Caco-2 (cell line): ENCODE measurements at regions not wholly inside any gene's neighbourhood (a gene's known extent, or its start where the extent isn't known, plus 50 kb on each side); places are given as distances from the start of the nearest gene placed in this dataset.

Experiments used
- BruUV-seq: library from RNA; stranded (reverse); fragments of 400-500 nt; replicated peaks from 2 replicates; lab custom pipeline; 2021; lab: Mats Ljungman, UMichigan
- CTCF ChIA-PET: fragments of 300-600 bp; sonication (Branson Sonifier 250); formaldehyde crosslinking; loops from one replicate; lab custom pipeline; 2022; ENCODE audit warnings: antibody characterized with exemption; lab: Charles Lee
- POLR2A ChIA-PET: fragments of 300-600 bp; sonication (Branson Sonifier 250); formaldehyde crosslinking; loops from one replicate; lab custom pipeline; 2022; ENCODE audit warnings: antibody characterized with exemption; lab: Charles Lee
- DNase-seq, 2 experiments: peaks; one replicate each; pipeline versions ENCODE4 v3.0.0 to v3.0.0-alpha.2; 2020 to 2022
- H3K27me3 ChIP-seq: replicated peaks from 2 replicates; pipeline ENCODE4 v1.6.0; 2011; ENCODE audit warnings: low read length; ENCODE audit not compliant: control insufficient read depth, insufficient read depth
- H3K36me3 ChIP-seq: 2 replicates; pipeline ENCODE4 v1.5.1; 2011; ENCODE audit warnings: low read length; ENCODE audit not compliant: control insufficient read depth, insufficient read depth
- H3K4me1 ChIP-seq: fragments of 250-450 bp; sonication (Bioruptor Pico); 2 replicates; pipeline ENCODE4 v1.5.1; 2020; ENCODE audit warnings: mild to moderate bottlenecking
- H3K4me3 ChIP-seq: 2 replicates; pipeline ENCODE4 v1.5.1; 2011; ENCODE audit warnings: low read depth, mild to moderate bottlenecking, control low read depth, low read length
- H3K9me3 ChIP-seq: fragments of 250-450 bp; sonication (Bioruptor Pico); 2 replicates; pipeline ENCODE4 v1.5.1; 2020; ENCODE audit warnings: mild to moderate bottlenecking, moderate library complexity
- H3K27ac Mint-ChIP-seq: one replicate; pipeline ENCODE4 v1.8.0; 2022; ENCODE audit warnings: mixed read lengths; ENCODE audit not compliant: unreplicated experiment
- H3K27me3 Mint-ChIP-seq: one replicate; pipeline ENCODE4 v1.8.0; 2022; ENCODE audit warnings: mixed read lengths; ENCODE audit not compliant: insufficient read depth, unreplicated experiment
- H3K36me3 Mint-ChIP-seq: one replicate; pipeline ENCODE4 v1.8.0; 2022; ENCODE audit warnings: mild to moderate bottlenecking, mixed read lengths; ENCODE audit not compliant: insufficient read depth, unreplicated experiment
- H3K4me1 Mint-ChIP-seq: one replicate; pipeline ENCODE4 v1.8.0; 2022; ENCODE audit warnings: low read depth, mixed read lengths; ENCODE audit not compliant: unreplicated experiment
- H3K4me3 Mint-ChIP-seq: one replicate; pipeline ENCODE4 v1.8.0; 2022; ENCODE audit warnings: mild to moderate bottlenecking, moderate library complexity, mixed read lengths; ENCODE audit not compliant: unreplicated experiment
- H3K9me3 Mint-ChIP-seq: one replicate; pipeline ENCODE4 v1.8.0; 2022; ENCODE audit warnings: mixed read lengths; ENCODE audit not compliant: unreplicated experiment
- intact Hi-C: fragments of 100-400 bp; cut with micrococcal nuclease; formaldehyde crosslinking; loops from one replicate; pipeline ENCODE4 v1.10.0; 2022; ENCODE audit not compliant: unreplicated experiment
- TF ChIP-seq, protein P1 (sequence below), 2 experiments: fragments of 200-600 bp in 1 of 2; IDR thresholded peaks; 1 replicate in 1 of 2; 2 replicates in 1 of 2; pipeline versions ENCODE4 v1.5.1 to v1.8.0; 2011 to 2022; ENCODE audit warnings: antibody characterized with exemption in 1 of 2, control low read depth in 1 of 2, inconsistent platforms in 1 of 2, low read depth in 1 of 2, low read length in 1 of 2, mild to moderate bottlenecking in 1 of 2, moderate library complexity in 1 of 2; ENCODE audit not compliant: insufficient read depth in 1 of 2, severe bottlenecking in 1 of 2, unreplicated experiment in 1 of 2

DNA sequence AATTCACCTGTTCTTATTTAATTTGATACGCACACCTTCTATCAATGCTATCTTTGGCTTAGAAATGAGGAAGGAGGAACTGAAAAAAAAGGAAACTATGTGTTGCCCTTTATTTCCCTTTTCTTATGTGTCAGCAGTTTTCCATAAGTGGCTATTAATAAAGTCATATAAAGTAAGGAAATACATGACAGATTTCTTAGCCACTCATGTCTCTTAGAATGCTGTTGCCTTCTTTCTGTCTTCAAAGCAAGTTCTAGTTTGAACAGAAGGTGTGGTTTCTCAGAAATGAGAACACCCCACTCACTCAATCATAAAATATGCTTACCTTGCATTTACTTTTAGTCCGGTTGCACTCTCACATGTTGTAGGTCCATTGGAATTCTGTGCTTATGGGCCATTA, 640.5 kb upstream of the GRM7 start:
- Mint-ChIP-seq H3K9me3 (no peaks in the 10 kb centered on the region), H3K4me3 (no peak overlapping the region), H3K36me3 (no peaks in the 10 kb centered on the region), H3K4me1 (no peaks in the 10 kb centered on the region), H3K27me3 (no peaks in the 10 kb centered on the region), H3K27ac (no peak overlapping the region)
- ChIA-PET POLR2A (no interaction called here), CTCF (no interaction called here)
- no TSS peak for BruUV-seq
- Histone ChIP-seq H3K27me3 (no peaks in the 10 kb centered on the region), H3K36me3 (no peaks in the 10 kb centered on the region), H3K4me3 (no peak overlapping the region), H3K4me1 (no peaks in the 10 kb centered on the region), H3K9me3 (no peaks in the 10 kb centered on the region)
- TF ChIP-seq, protein P1, sequence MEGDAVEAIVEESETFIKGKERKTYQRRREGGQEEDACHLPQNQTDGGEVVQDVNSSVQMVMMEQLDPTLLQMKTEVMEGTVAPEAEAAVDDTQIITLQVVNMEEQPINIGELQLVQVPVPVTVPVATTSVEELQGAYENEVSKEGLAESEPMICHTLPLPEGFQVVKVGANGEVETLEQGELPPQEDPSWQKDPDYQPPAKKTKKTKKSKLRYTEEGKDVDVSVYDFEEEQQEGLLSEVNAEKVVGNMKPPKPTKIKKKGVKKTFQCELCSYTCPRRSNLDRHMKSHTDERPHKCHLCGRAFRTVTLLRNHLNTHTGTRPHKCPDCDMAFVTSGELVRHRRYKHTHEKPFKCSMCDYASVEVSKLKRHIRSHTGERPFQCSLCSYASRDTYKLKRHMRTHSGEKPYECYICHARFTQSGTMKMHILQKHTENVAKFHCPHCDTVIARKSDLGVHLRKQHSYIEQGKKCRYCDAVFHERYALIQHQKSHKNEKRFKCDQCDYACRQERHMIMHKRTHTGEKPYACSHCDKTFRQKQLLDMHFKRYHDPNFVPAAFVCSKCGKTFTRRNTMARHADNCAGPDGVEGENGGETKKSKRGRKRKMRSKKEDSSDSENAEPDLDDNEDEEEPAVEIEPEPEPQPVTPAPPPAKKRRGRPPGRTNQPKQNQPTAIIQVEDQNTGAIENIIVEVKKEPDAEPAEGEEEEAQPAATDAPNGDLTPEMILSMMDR (IDR thresholded peaks at IDR 0.05; ENCODE audit: insufficient read depth in 1 of 2, low read depth in 1 of 2, low read length in 1 of 2, severe bottlenecking in 1 of 2, unreplicated experiment in 1 of 2) = no peak
- DNase-seq = no peak
- intact Hi-C loops = no loop called here

DNA sequence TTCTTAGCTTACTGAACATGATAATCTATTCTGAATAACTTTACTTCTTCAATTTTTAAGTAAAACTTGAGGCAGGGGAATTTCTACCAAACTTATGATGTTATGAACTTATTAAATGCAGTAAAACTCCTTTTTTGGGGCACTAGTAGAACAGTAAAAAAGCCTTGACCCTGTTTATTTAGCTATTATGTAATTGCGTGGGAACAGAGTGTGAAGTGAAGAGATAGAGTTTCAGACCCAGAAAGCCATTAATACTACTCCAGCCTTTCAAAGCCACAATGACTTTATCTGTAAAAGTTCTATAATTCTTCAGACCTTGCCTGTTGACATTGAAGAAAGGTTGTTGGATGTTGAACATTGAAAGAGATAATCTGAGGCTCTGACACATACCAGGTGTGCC, 638.8 kb upstream of the GRM7 start:
- POLR2A ChIA-PET = no interaction called here
- H3K27me3 ChIP-seq = no peaks in the 10 kb centered on the region
- H3K9me3 ChIP-seq = no peaks in the 10 kb centered on the region

DNA sequence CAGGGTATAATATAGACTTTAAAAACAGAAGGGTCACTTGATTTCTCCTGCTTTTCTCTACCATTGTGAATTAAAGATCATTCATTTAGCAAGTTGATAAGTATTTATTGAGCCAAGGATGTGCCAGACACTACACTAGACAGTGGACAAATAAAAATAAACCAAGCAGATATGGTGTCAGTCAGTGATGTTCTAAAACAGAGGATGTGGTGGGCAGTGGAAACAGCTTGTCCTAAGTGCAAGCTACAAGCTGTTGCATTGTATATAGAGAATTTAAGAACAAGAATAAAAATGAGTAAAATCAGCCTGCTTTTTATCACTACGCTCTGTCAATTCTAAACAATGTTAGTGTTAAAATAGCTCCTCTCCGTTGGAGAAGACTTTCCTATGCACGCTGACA, 637.3 kb upstream of the GRM7 start:
- Histone ChIP-seq H3K4me1 (no peaks in the 10 kb centered on the region), H3K27me3 (no peaks in the 10 kb centered on the region), H3K4me3 (no peak overlapping the region), H3K36me3 (no peaks in the 10 kb centered on the region), H3K9me3 (no peaks in the 10 kb centered on the region)
- TF ChIP-seq, protein P1 (IDR thresholded peaks at IDR 0.05; ENCODE audit: insufficient read depth in 1 of 2, low read depth in 1 of 2, low read length in 1 of 2, severe bottlenecking in 1 of 2, unreplicated experiment in 1 of 2) = no peak
- intact Hi-C loops = no loop called here
- H3K27me3 Mint-ChIP-seq = no peaks in the 10 kb centered on the region
- H3K9me3 Mint-ChIP-seq = no peaks in the 10 kb centered on the region
- BruUV-seq = no TSS peak
- H3K36me3 Mint-ChIP-seq = no peaks in the 10 kb centered on the region
- ChIA-PET CTCF (no interaction called here), POLR2A (no interaction called here)
- DNase-seq = no peak
- H3K4me1 Mint-ChIP-seq = no peaks in the 10 kb centered on the region
- no peak overlapping the region for H3K27ac Mint-ChIP-seq
- no peak overlapping the region for H3K4me3 Mint-ChIP-seq

More for the DNA sequence above, 638.8 kb upstream of the GRM7 start:
- H3K4me3 ChIP-seq = no peak overlapping the region
- CTCF ChIA-PET = no interaction called here
- intact Hi-C loops = no loop called here
- DNase-seq = no peak
- H3K9me3 Mint-ChIP-seq = no peaks in the 10 kb centered on the region
- H3K4me3 Mint-ChIP-seq = no peak overlapping the region
- no peaks in the 10 kb centered on the region for H3K4me1 Mint-ChIP-seq
- H3K27ac Mint-ChIP-seq = no peak overlapping the region
- BruUV-seq = no TSS peak
- TF ChIP-seq, protein P1 (IDR thresholded peaks at IDR 0.05; ENCODE audit: insufficient read depth in 1 of 2, low read depth in 1 of 2, low read length in 1 of 2, severe bottlenecking in 1 of 2, unreplicated experiment in 1 of 2) = no peak
- no peaks in the 10 kb centered on the region for H3K27me3 Mint-ChIP-seq
- no peaks in the 10 kb centered on the region for H3K36me3 ChIP-seq
- H3K36me3 Mint-ChIP-seq = no peaks in the 10 kb centered on the region
- no peaks in the 10 kb centered on the region for H3K4me1 ChIP-seq
